Astrocyte (in vitro differentiated cells and primary cell): ENCODE measurements at regions not wholly inside any gene's neighbourhood (a gene's known extent, or its start where the extent isn't known, plus 50 kb on each side); places are given as distances from the start of the nearest gene placed in this dataset.

Experiments used
- EZH2 ChIP-seq: IDR thresholded peaks from 2 replicates; pipeline ENCODE4 v1.6.1; 2012; ENCODE audit warnings: mild to moderate bottlenecking, low read length, inconsistent platforms; ENCODE audit not compliant: insufficient read depth
- TF ChIP-seq, protein P1 (sequence below): IDR thresholded peaks from 2 replicates; pipeline ENCODE4 v1.5.1; 2011; ENCODE audit warnings: low read depth, mild to moderate bottlenecking, inconsistent platforms, low read length, moderate library complexity; ENCODE audit not compliant: insufficient read depth

- TF ChIP-seq, protein P1, sequence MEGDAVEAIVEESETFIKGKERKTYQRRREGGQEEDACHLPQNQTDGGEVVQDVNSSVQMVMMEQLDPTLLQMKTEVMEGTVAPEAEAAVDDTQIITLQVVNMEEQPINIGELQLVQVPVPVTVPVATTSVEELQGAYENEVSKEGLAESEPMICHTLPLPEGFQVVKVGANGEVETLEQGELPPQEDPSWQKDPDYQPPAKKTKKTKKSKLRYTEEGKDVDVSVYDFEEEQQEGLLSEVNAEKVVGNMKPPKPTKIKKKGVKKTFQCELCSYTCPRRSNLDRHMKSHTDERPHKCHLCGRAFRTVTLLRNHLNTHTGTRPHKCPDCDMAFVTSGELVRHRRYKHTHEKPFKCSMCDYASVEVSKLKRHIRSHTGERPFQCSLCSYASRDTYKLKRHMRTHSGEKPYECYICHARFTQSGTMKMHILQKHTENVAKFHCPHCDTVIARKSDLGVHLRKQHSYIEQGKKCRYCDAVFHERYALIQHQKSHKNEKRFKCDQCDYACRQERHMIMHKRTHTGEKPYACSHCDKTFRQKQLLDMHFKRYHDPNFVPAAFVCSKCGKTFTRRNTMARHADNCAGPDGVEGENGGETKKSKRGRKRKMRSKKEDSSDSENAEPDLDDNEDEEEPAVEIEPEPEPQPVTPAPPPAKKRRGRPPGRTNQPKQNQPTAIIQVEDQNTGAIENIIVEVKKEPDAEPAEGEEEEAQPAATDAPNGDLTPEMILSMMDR: no peak
- TF ChIP-seq EZH2: no peak
These were observed 164.1 kb upstream of the SGK1 start for GRCh38 chr6:134481966-134482365.
